NCI-H1694 (cell line): ENCODE measurements at regions not wholly inside any gene's neighbourhood (a gene's known extent, or its start where the extent isn't known, plus 50 kb on each side); places are given as distances from the start of the nearest gene placed in this dataset.

Experiments
- DNase-seq: peaks from one replicate; lab custom pipeline; 2025; lab: John Stamatoyannopoulos, UW

- no peak for DNase-seq
Measured at GRCh38 chr9:108103046-108103693, 613.6 kb upstream of the KLF4 start.

- DNase-seq, result no peak
Measured at GRCh38 chr9:108101410-108101809, 611.8 kb upstream of the KLF4 start.

- no peak for DNase-seq
Measured at GRCh38 chr9:108100571-108100970, 611.0 kb upstream of the KLF4 start.

- DNase-seq, result no peak
Measured at GRCh38 chr9:108099854-108100253, 610.3 kb upstream of the KLF4 start.

- DNase-seq, result no peak
Measured at GRCh38 chr9:108095496-108095895, 605.9 kb upstream of the KLF4 start.

- DNase-seq, result no peak
Measured at GRCh38 chr9:108094676-108094993, 605.1 kb upstream of the KLF4 start.

GRCh38 chr9:108093773-108094675 is 604.5 kb upstream of the KLF4 start:
- DNase-seq, result no peak

GRCh38 chr9:108088916-108089315 is 599.3 kb upstream of the KLF4 start:
- DNase-seq, result no peak

GRCh38 chr9:108087781-108088180 is 598.2 kb upstream of the KLF4 start:
- DNase-seq, result no peak

GRCh38 chr9:108086624-108087023 is 597.1 kb upstream of the KLF4 start:
- no peak for DNase-seq

GRCh38 chr9:108085294-108085693 is 595.7 kb upstream of the KLF4 start:
- DNase-seq, result no peak

- no peak for DNase-seq
Measured at GRCh38 chr9:108083796-108084352, 594.3 kb upstream of the KLF4 start.

- DNase-seq, result no peak
Measured at GRCh38 chr9:108083160-108083750, 593.7 kb upstream of the KLF4 start.

GRCh38 chr9:108081112-108081511 is 591.5 kb upstream of the KLF4 start:
- DNase-seq, result no peak

GRCh38 chr9:108080285-108080684 is 590.7 kb upstream of the KLF4 start:
- DNase-seq, result no peak

GRCh38 chr9:108078811-108079210 is 589.2 kb upstream of the KLF4 start:
- no peak for DNase-seq

GRCh38 chr9:108078375-108078774 is 588.8 kb upstream of the KLF4 start:
- no peak for DNase-seq

GRCh38 chr9:108077556-108077955 is 588.0 kb upstream of the KLF4 start:
- no peak for DNase-seq

GRCh38 chr9:108074900-108075299 is 585.3 kb upstream of the KLF4 start:
- DNase-seq, result no peak

GRCh38 chr9:108073823-108074222 is 584.3 kb upstream of the KLF4 start:
- no peak for DNase-seq

GRCh38 chr9:108072740-108073139 is 583.2 kb upstream of the KLF4 start:
- DNase-seq, result no peak

GRCh38 chr9:108070861-108071260 is 581.3 kb upstream of the KLF4 start:
- DNase-seq, result no peak

- DNase-seq, result no peak
Measured at GRCh38 chr9:108069991-108070390, 580.4 kb upstream of the KLF4 start.
